GM21529 (cell line): ENCODE measurements at regions not wholly inside any gene's neighbourhood (a gene's known extent, or its start where the extent isn't known, plus 50 kb on each side); places are given as distances from the start of the nearest gene placed in this dataset.
A peak's percentile ranks its signal among the peaks of the same experiment; 100 is the strongest.

Experiments
- ATAC-seq: cut with Tn5 transposase; IDR thresholded peaks from one replicate; pipeline ENCODE4 v1.9.1; 2021; ENCODE audit not compliant: unreplicated experiment

DNA sequence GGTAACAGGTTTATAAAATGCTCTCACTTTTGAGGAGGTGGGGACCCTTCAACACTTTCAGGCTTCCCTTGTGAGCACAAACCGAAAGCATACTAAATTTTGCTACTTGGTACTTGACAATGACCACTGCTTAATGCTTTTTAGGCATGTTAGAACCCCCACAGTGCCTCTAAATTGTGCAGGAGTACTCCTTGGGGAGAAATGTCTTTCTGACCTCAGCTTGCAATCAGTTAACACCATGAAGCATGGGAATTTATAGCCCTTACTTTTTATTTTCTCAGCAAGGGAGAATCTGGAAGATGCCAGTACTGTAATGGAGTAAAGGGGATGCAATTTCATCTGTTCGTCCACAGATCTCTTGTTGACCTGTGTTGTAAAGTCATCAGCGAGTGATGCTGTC is 308.9 kb upstream of the TBC1D5 start:
- no peak for ATAC-seq

DNA sequence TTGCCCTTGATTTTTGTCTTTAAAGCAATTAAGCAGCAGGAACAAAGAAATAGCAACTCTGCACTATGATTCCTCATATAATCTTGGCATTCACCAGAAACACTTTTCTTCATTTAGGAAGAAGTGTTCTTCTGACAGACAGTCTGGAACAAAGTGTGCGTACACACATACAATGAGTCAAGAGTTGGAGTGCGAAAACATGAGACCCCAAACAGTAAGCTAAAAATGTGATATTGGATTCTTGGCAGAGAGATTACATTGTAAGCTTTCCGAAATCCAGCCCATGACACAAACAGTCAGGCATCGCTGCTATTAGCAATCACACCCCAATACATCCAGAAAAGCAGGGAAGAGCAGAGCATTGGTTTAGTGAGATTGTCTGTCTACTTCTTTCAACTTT is 306.7 kb upstream of the TBC1D5 start:
- no peak for ATAC-seq

DNA sequence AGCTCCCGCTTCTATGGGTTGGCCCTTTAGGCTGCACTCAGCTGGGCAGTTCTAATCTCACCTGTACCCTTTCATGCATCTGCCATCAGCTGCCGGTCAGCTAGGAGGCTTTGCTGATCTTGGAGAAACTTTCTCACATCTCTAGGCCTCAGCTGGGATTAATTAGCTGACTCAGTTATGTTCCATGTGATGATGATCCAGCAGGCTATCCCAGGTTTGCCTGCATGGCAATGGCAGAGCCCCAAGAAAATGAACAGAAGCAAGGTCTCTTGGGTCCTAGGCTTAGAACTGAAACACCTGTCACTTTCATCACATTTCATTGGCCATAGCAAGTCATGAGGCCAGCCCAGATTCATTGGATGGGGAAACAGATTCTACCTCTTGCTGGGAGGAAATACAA is 304.6 kb upstream of the TBC1D5 start:
- no peak for ATAC-seq

DNA sequence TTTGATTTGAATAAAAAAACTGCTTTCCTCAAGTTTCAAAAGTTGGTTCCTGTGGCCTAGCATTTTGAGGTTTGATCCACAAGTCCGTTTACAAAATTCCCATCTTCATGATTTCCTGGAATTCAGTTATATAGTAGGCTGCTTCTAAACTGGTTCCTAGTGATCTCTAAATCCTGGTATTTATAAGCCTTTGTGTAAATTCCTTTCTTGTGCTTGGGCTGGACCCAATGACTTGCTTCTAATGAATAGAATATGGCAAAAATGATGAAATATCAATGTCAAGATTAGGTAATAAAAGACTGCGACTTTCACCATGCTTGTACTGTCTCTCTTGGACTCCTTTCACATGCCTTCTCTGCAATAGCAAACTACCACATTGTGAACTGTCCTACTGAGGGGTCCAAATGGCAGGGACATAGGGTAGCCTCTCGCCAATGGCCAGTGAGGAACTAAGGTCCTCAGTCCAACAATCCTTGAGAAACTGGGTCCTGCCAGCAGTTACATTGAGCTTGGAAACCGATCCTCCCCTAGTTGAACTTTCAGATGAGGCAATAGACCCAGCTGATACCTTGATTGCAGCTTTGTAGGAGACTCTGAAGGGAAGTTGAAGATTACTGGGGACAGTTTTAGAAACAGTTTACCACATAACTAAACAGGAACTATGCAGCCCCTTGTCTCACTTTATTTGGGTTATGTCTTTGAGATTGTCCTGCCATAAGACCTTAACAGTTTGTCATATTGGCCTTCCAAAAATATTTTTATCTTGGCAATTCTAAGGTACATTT is 303.9 kb upstream of the TBC1D5 start:
- ATAC-seq, result no peak

DNA sequence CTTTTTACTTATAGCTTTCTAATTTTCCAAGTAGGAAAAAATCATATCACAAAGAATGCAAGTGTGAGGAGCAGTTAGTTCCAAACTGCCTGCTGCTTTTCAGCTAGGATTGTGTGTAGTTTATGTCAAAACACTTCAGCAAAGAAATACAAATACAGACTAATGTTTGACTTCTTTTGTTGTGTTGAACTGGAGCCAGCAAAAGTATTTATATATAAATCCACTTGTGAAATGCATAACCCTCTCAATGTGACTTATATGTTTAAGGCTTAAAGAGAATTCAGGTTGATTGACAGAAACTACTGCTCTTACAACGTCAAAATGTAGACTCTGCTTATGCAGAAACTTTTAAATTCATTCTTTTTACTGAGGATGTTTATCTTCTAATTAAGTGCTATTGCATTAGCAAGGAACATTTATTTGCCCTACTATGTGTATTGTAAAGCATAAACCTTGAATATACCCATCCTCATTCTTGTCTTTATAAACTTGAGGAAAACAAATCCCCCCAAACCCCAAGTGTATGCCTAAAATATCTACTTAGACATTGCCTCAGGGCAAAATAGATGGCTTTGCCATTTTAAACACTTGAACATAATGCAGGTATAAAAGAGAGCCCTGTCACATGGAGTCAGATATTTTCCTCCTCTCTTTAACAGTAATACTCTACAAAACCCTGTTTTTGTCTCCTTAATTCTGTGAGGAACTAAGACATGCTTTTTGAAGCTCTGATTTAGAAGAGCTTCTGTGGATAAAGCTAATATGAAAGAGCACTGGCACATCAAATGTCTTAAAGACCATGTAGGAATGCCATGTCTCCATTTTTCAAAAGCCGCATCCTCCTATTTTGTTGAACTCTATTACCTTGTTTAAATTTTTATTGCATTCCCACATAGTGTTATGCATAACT is 302.8 kb upstream of the TBC1D5 start:
- ATAC-seq, result no peak

DNA sequence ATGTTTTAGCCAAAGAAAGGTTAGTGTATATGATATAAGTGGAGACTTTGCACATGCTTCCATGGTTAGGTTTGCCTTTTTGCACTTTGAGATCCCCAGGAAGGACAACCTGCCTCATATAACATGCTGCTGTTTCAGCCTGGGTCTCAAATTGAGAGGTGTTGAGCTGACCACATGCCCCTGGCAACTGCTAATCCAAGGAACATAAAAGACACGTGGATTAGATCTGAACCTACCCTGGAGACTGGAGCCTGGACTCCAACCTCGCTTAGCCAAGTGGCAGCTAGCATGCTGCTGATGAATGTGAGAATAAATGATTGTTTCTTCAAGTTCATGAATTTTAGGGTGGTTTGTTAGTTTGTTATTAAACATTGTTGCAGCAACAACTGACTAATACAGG is 301.8 kb upstream of the TBC1D5 start:
- no peak for ATAC-seq

DNA sequence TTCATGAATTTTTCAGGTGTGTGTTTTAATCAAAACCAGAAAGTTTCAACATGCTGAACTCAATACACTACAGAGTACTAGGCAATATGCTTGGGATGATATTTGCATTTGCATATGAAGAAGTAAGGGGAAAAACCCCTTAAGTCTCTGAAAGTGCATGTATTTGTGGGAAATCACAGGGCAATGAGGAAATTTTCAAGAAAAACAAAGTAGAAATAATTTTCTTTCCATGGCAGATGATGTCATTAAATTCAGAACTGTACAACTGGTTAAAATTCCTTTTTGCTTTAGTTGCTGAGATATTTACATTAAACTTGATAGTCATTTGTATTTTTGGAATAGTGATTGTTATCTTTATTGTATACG is 294.0 kb upstream of the TBC1D5 start:
- ATAC-seq, result no peak

DNA sequence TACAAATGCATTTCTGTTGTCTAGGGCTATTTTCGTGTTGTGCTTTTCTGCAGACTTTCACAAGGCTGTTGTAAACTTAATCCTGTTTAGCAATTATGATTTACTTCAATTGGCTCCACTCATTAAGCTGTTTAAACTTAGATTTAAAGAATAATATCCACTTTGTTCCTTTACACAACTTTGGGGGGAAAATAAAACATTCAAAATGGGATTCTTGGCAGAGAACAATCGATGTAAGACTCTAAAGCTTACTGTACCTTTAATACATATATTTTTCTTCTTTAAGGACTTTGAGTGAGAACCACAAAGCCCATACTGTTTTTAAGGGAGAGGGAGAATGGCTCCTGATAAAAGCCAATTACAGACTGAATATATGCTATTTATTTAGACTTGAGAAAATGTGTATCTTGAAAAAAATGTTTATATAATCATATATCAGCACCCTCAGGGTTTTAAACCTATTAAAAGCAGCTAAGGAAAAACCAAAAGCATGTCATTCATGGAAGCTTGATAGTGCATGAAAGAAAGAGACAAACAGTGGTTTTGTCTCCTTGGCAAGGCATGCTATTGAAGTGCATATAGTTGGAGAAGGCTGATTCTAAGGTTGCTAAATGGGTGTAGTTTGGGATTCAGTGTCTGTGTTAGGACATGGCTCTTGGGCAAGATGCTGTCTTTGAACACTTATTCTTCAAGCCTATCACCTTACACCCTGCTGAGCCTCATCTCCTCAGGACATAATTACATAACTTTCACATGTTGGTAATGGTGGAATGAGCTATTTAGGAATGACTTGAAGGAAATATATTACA is 293.4 kb upstream of the TBC1D5 start:
- no peak for ATAC-seq

DNA sequence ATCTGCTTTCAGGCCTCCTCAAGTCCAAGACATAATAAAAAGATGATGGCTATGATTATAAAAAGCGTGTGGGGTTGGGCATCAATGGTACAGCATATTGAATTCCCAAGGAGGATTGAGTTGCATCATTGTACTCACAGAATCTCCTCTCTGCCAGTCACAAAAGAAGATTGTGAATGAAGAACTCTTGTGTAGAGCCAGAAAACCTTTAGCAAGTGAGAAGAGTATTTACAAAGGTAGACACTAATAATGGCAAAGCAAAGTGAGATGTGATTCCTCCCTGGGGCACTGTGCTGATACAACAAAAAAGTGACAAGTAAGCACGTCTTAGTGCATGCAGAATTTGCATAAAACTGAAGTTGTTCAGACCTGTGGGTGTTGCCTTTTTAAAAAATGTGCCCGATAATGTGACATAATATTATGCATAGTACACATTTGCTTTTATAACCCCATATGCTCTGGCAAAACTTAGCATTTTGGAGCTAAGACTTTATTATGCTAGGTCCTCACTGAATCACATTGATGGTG is 291.2 kb upstream of the TBC1D5 start:
- no peak for ATAC-seq

DNA sequence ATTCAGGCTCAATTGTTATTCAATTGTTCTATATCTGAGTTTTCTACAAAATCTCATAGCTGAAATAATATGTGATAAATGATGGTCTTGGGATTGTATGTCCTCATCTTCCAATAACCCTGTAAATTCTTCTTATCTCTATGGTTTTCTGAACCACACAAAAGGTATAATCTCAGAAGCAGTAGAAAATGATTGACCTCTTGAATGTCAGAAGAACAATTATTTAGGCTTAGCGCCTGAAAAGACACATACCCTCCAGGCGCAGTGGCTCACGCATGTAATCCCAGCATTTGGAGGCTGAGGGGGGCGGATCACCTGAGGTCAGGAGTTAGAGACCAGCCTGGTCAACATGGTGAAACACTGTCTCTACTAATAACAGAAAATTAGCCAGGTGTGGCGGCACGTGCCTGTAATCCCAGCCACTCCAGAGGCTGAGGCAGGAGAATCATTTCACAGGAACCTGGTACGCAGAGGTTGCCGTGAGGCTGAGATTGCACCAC is 288.0 kb upstream of the TBC1D5 start:
- ATAC-seq, result no peak

DNA sequence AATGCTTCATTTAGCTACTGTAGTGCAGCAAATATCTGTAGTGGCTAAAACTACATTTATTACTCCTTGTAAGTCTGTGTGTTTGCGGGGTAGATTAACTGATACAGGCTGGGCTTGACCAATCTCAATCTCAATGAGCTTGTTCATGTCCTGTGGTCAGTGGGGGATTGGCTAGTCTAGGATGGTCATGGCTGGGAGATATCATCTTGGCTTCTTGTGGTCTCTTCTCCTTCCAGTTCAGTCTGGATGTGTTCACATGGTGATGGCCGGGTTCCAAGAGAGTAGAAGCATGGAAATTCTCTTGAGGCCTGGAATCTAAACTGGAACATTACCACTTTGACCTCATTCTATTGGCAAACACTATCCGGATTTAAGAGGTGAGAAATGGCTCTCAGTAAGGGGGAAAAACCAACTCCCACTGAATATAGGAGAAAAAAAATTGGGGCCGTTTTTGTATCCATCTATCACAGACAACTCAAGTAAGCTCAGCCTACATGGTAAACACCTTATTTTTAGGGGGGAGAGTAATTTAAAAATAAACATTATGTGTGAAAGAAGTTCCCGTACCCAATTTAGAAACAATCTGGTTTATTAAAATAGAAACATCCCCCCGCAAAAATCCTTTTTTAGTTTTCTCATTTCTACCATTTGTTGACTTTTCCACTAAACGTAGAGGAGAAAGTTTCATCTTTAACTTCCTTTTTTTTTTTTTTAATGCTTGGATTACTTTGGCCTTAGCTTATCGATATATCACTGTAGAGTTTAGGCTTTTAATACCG is 284.9 kb upstream of the TBC1D5 start:
- no peak for ATAC-seq

DNA sequence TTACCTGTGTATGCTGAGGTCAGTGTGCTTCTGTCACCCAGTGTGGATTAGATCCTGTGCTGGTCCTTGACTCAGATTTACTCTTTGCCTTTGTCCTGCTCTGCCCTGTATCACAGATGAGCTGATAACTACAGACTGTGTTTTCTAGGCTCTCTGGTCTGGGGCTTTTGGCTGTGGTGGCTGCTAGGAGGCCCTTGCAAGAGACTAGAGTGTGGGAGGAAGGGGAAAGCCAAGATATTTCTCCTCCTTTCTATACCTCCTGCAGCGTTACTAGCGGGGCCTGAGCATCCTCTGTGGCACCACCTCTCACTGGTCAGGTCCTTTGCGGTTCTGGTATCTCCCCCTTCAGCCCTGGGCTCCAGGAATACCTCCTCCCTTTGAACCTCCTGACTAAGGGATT is 282.3 kb upstream of the TBC1D5 start:
- ATAC-seq, result peak; percentile 45

DNA sequence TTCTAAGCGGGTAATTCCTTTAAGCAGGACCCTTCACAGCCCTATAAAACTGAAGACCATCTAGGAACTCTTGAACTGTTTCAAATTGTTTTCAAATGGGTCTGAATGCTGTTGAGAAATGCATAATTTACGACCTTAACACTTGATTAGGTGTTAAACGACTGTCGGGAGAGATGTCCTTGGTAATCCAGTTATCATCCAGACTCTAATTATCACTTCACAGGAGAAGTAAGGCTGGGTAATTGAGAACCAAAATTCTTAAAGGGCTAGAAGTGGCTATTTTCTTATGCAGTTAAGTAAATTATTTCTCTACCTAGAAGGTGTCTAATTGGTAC is 276.7 kb upstream of the TBC1D5 start:
- no peak for ATAC-seq

DNA sequence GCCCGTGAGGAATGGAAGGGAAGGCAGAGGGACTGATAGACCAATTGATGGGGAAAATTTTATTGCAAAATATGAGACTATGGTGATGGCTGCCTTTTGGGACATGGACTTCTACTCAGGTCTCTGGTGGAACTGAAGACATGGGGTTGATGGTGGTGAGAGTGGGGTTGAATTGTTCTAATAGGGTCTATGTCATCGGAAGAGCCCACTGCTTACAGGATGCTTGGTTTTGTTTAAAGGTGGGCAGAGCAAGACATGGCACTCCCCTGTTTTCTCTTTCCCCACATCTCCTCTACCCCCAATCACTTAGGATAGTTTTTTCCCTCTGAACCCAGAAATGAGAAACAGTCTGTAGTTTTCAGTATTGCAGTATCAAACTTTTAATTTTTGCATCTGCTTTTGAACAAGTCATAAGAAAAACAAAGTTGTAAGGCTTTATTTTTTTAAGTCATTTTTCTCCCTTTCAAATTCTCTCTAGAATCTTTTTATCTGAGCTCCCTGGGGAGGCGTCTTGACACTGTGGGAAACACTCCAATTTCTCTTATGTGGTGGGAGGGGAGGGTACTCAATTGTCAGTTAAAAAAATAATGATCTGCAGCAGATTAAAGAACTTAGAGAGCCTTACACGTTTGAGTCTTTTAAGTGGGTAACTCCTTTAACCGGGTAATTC is 276.2 kb upstream of the TBC1D5 start:
- ATAC-seq, result no peak

DNA sequence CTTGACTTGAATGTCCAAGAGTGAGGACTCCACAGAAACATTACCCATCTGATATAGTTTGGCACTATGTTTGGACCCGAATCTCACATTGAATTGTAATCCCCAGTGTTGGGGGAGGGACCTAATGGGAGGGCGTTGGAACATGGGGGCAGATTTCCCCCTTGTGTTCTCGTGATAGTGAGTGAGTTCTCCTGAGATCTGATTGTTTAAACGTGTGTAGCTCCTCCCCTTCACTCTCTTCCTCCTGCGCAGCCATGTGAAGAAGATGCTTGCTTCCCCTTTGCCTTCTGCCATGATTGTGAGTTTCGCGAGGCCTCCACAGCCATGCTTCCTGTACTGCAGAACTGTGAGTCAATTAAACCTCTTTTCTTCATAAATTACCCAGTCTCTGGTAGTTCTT is 273.9 kb upstream of the TBC1D5 start:
- no peak for ATAC-seq

DNA sequence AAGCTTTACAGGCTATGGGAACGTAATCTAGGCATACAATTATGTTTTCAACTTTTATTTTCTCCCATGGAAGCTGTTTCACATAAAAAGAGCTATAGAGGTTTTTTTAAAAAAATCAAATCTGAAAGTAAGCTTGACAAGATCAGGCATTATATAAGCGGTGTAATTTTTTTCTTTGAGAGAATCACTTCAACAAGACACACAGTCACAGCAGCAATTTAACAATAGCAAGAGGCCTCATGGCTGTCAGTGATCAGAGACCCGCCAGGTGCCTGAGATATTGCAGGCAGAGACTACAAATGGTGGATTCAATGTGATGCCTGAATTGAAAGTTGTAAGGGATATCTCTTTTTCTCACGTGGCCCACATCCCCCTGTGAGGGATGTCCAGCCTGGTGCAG is 270.5 kb upstream of the TBC1D5 start:
- no peak for ATAC-seq

DNA sequence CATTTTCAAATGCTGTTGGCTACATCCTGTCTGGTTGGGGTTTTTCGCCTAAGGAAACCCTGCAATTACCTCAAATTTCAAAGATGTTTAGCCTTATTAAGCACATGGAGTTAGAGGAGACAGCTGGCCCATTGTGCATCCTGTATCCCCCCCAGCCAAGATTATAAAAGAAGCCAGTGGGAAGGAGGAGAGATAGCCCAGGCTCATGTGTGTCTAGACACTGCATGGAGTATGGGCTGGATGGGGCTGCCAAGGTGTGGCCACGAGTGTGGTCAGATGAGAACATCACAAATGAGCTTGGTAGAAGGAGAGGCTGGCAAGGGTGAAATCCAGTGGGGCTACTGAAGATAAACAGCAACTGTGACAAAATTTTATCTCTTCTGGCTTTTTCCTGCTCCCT is 270.0 kb upstream of the TBC1D5 start:
- ATAC-seq, result no peak

DNA sequence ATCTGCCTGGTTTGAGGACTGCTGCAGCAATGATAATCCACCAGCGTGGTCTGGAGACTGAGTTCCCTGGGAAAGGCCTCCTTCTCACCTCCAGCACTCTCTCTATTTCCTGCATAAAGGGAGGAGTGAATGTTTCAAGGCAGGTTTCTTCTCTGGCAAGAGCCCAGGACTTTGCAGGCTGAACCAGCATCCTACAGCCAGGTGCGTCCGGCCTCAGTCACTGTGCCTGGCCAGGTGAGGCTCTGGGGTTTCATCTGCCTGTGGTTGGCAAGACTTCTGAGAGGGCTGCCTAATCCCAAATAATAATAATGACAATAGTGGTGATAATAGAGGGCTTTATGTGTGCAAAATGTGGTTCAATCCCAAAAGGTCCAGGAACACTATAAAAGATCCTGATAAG is 269.0 kb upstream of the TBC1D5 start:
- ATAC-seq, result no peak

DNA sequence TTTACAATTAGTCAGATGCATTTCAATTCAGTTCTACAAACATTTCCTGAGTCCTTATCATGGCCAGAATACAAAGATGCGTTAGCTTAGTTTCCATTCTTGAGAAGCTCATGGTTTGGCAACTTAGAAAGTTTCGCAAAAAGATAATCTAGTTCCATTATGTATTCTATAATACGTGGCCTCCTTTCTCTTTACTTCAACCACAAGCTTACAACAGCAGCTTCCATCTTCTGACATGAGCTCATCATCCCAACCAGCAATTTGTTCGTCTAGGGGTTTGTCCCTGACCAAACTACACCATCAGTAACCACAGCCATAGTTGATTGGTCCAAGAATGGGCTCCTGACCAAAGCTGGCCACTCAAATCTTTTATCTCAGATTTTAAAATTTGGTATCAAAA is 267.6 kb upstream of the TBC1D5 start:
- ATAC-seq, result no peak
